ENCODE measurements at regions not wholly inside any gene's neighbourhood (a gene's known extent, or its start where the extent isn't known, plus 50 kb on each side); places are given as distances from the start of the nearest gene placed in this dataset.

DNA sequence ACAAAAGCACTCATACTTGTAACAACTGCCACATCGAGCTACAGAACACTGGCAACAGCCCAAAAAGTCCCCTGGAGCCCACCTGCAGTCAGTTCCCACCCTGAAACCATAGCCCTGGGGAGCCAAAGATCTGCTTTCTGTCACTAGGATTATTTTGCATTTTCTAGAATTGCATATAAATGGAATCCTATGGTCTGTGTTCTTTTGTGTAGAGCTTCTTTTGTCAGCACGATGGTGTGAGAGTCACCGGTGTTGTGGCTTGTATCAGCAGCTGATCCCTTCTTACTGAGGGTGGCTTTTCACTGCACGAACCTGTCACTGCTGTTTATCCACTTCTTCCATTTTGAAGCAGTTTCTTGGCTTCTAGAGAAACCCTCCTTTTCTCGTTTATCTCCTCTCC lies 60.1 kb upstream of the PRR23E start:
- H3K36me3 Mint-ChIP-seq (ENCODE audit: low read depth) = no peaks in the 10 kb centered on the region
- no peaks in the 10 kb centered on the region for H3K9me3 Mint-ChIP-seq
- H3K27me3 Mint-ChIP-seq = peaks cover 32% of the 10 kb centered on the region
- ChIA-PET CTCF (no interaction called here), POLR2A (no interaction called here)
- intact Hi-C loops (cut with micrococcal nuclease) = no loop called here
- H3K4me1 Mint-ChIP-seq = no peaks in the 10 kb centered on the region
- ATAC-seq (ENCODE audit: low read depth) (no peak), DNase-seq (no peak)
- H3K4me3 Mint-ChIP-seq = no peak overlapping the region
- H3K27ac Mint-ChIP-seq = no peak overlapping the region
- TF ChIP-seq, protein P1, sequence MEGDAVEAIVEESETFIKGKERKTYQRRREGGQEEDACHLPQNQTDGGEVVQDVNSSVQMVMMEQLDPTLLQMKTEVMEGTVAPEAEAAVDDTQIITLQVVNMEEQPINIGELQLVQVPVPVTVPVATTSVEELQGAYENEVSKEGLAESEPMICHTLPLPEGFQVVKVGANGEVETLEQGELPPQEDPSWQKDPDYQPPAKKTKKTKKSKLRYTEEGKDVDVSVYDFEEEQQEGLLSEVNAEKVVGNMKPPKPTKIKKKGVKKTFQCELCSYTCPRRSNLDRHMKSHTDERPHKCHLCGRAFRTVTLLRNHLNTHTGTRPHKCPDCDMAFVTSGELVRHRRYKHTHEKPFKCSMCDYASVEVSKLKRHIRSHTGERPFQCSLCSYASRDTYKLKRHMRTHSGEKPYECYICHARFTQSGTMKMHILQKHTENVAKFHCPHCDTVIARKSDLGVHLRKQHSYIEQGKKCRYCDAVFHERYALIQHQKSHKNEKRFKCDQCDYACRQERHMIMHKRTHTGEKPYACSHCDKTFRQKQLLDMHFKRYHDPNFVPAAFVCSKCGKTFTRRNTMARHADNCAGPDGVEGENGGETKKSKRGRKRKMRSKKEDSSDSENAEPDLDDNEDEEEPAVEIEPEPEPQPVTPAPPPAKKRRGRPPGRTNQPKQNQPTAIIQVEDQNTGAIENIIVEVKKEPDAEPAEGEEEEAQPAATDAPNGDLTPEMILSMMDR (IDR thresholded peaks at IDR 0.05) = no peak

DNA sequence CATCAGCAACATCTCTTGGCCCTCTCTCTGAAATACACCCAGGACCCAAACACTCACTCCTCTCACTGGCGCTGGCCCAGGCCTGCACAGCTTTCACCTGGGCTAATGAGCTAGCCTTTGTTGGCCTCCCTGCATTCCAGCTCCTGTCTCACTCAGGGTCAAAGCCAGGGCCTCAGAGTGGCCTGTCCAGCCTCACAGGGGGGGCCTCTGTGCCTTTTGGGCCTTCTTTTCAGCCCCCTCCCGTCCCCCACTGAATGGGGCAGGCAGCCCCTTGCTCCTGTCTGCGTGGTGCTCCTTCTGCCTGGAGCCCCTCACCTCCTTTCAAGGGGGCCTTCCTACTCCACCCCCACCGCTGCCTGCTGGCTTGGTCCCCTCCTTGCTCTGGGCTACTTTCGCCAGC lies 59.0 kb upstream of the PRR23E start:
- DNase-seq (no peak), ATAC-seq (ENCODE audit: low read depth) (no peak)
- Mint-ChIP-seq H3K4me1 (no peaks in the 10 kb centered on the region), H3K4me3 (no peak overlapping the region), H3K27ac (no peak overlapping the region), H3K27me3 (peaks cover 35% of the 10 kb centered on the region), H3K36me3 (ENCODE audit: low read depth) (no peaks in the 10 kb centered on the region), H3K9me3 (no peaks in the 10 kb centered on the region)
- ChIA-PET CTCF (no interaction called here), POLR2A (no interaction called here)
- TF ChIP-seq, protein P1 (IDR thresholded peaks at IDR 0.05) = no peak
- intact Hi-C loops (cut with micrococcal nuclease) = no loop called here

GRCh38 chr3:127134466-127134865 lies 58.5 kb upstream of the PRR23E start:
- CTCF ChIA-PET = no interaction called here
- no peak for ATAC-seq (ENCODE audit: low read depth)

DNA sequence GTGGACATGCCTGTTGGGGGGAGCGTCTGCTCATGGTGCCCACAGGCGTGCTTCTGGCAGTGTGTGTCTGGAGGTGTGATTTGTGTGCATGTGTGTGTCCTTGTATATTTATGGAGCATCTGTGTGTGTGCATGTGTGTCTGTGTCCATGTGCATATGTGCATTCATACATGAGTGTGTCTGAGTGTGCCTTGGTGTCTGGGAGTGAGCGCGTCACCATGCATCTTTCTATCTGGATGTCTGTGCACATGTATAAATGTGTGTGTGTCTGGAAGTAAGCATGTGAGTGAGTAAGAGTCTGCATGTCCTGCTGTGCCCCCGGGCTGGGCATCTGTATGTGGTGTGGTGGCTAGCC lies 58.1 kb upstream of the PRR23E start:
- H3K4me3 Mint-ChIP-seq = no peak overlapping the region
- ATAC-seq (ENCODE audit: low read depth) (no peak), DNase-seq (no peak)
- H3K27me3 Mint-ChIP-seq = peaks cover 35% of the 10 kb centered on the region
- CTCF ChIA-PET = no interaction called here
- H3K9me3 Mint-ChIP-seq = no peaks in the 10 kb centered on the region
- H3K4me1 Mint-ChIP-seq = no peaks in the 10 kb centered on the region
- H3K36me3 Mint-ChIP-seq (ENCODE audit: low read depth) = no peaks in the 10 kb centered on the region
- no peak overlapping the region for H3K27ac Mint-ChIP-seq
- TF ChIP-seq, protein P1 (IDR thresholded peaks at IDR 0.05) = no peak
- POLR2A ChIA-PET = no interaction called here
- intact Hi-C loops (cut with micrococcal nuclease) = no loop called here

More at GRCh38 chr3:127134466-127134865, 58.5 kb upstream of the PRR23E start:
- Mint-ChIP-seq H3K4me1 (no peaks in the 10 kb centered on the region), H3K27me3 (peaks cover 35% of the 10 kb centered on the region), H3K36me3 (ENCODE audit: low read depth) (no peaks in the 10 kb centered on the region), H3K27ac (no peak overlapping the region), H3K9me3 (no peaks in the 10 kb centered on the region), H3K4me3 (no peak overlapping the region)
- POLR2A ChIA-PET = no interaction called here
- no peak for DNase-seq
- intact Hi-C loops (cut with micrococcal nuclease) = no loop called here
- TF ChIP-seq, protein P1 (IDR thresholded peaks at IDR 0.05) = no peak

DNA sequence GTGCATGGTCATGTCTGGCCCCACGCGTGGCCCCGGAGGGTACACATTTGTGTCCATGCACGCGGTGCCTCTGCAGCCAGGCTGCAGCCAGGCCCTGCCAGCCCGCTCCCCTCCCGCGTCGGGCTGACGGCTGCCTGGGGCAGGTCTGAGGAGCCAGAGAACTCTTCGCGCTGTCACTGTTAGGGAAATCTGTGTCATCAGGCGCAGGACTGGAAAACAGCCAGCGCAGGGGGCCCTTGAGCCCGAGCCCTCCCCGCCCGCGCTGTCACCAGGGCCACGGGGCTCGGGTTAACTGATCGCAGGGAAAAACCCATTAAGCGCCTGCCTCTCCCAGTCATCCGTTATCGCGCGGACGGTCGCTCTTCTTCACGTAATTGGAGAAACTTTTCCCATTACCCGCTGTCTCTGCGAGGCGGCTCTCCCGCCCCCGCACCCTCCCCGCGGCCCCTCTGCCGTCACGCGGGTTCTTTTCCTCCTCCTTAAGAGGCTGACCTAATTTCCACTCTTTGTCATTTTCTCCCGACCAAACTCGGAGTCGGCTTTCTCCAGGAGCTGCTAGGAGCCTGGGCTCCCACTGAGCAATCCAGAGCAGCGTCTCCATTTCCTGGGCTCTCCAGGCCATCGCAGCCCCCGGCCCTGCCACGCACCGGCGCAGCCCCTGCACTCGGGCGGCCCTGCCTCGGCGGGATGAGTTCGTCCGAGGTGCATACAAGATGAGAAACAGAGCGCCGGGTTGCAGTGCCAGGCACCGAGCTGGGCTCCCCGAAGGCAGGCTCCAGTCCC lies 57.5 kb upstream of the PRR23E start:
- Mint-ChIP-seq H3K27ac (no peak overlapping the region), H3K4me1 (no peaks in the 10 kb centered on the region), H3K36me3 (ENCODE audit: low read depth) (no peaks in the 10 kb centered on the region), H3K4me3 (no peak overlapping the region), H3K27me3 (peaks cover 35% of the 10 kb centered on the region), H3K9me3 (no peaks in the 10 kb centered on the region)
- intact Hi-C loops (cut with micrococcal nuclease) = no loop called here
- ChIA-PET POLR2A (no interaction called here), CTCF (no interaction called here)
- no peak for ATAC-seq (ENCODE audit: low read depth)
- TF ChIP-seq, protein P1 (IDR thresholded peaks at IDR 0.05) = no peak
- no peak for DNase-seq
